Large intestine (tissue), 3 donors: ENCODE measurements at regions not wholly inside any gene's neighbourhood (a gene's known extent, or its start where the extent isn't known, plus 50 kb on each side); places are given as distances from the start of the nearest gene placed in this dataset.

ENCODE experiments used
- DNase-seq, 2 donors: peaks; one replicate each; pipeline versions ENCODE4 v3.0.0 to v3.0.0-alpha.2; 2013
- H3K27ac ChIP-seq: one replicate; pipeline ENCODE4 v1.5.1; 2013; ENCODE audit warnings: low read length
- H3K27me3 ChIP-seq: 2 replicates; pipeline ENCODE4 v1.6.1; 2013; ENCODE audit warnings: low read length; ENCODE audit not compliant: control insufficient read depth, insufficient read depth
- H3K36me3 ChIP-seq: 2 replicates; pipeline ENCODE4 v1.6.1; 2013; ENCODE audit warnings: low read length; ENCODE audit not compliant: control insufficient read depth, insufficient read depth
- H3K4me1 ChIP-seq: one replicate; pipeline ENCODE4 v1.6.1; 2013; ENCODE audit warnings: low read length; ENCODE audit not compliant: control insufficient read depth, insufficient read depth
- H3K4me3 ChIP-seq: one replicate; pipeline ENCODE4 v1.5.1; 2013; ENCODE audit warnings: low read length
- H3K9me3 ChIP-seq: one replicate; pipeline ENCODE4 v1.6.1; 2013; ENCODE audit warnings: mild to moderate bottlenecking, low read depth, low read length, moderate library complexity; ENCODE audit not compliant: control insufficient read depth
- WGBS: methylation state at CpG from one replicate; pipeline ENCODE4 v1.1.5; 2013; ENCODE audit warnings: low lambda C conversion rate; ENCODE audit not compliant: insufficient coverage; 5-methylcytosine and 5-hydroxymethylcytosine counted together

DNA sequence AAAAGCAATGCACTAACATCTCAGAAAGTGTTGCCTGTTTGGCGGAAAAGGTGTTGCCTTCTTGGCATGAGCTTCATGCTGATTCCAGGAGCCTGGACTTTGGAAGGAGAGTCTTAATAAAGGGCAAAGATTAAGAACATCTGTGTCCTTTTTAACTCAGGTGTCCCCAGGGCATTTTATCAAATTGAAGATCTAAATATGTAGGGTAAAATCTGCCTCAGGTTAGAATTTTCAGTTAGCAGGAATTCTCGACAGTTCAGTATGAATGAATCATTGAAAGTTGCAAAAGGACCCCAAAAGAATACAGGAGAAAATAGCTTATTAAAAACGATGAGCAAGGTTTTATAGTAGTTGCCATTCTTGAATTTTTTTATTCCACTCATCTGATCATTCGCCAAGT is 325.2 kb downstream of the SUCLA2 start:
- no peak overlapping the region for H3K27ac ChIP-seq
- DNase-seq, result no peak
- 92% methylated on average over 3 of the region's 4 CpGs for WGBS

GRCh38 chr13:47673009-47673850 is 327.8 kb downstream of the SUCLA2 start:
- DNase-seq, result no peak
- Histone ChIP-seq H3K27me3 (no peaks in the 10 kb centered on the region), H3K27ac (no peak overlapping the region), H3K36me3 (no peaks in the 10 kb centered on the region), H3K9me3 (no peaks in the 10 kb centered on the region), H3K4me3 (no peak overlapping the region), H3K4me1 (no peaks in the 10 kb centered on the region)
- WGBS, result 60% methylated on average over 1 of the region's 5 CpGs

More for the DNA sequence above, 325.2 kb downstream of the SUCLA2 start:
- Histone ChIP-seq H3K4me1 (no peaks in the 10 kb centered on the region), H3K27me3 (no peaks in the 10 kb centered on the region), H3K36me3 (no peaks in the 10 kb centered on the region), H3K4me3 (no peak overlapping the region), H3K9me3 (no peaks in the 10 kb centered on the region)

DNA sequence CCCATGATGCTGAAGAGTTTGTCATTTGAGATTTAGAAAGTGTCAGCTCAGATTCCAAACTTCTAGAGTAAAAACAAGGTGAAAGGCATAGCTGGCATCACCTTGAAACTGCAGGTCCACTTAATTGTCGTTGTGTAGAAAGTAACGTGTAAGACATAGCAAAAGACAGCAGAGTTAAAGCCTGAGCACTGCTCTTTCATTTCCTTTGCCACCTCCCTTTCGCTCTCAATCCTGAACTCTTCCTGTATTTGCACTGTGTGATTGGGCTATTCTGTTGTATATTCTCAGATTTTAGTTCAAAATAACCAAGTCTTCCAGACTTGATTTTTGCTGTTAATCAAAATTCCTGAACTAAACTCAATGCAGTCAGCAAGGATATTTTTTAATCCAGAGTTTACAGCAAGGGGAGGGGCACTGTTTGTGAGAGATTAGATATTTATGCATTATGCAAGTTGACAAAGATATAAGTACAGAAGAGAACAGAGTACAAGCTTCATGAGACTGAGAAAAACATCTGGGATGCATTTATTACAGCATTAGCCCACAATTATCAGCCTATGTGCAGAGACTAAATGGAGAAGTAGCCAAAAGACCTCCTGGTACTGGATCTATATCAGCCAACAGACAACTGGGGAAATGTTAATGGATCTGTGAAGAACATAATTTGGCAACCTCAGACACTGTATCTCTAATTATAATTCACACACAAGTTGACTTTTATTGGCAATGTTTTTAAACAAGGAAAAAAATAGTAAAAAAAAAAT is 328.6 kb downstream of the SUCLA2 start:
- Histone ChIP-seq H3K4me3 (no peak overlapping the region), H3K4me1 (no peaks in the 10 kb centered on the region), H3K27me3 (no peaks in the 10 kb centered on the region), H3K36me3 (no peaks in the 10 kb centered on the region), H3K9me3 (no peaks in the 10 kb centered on the region), H3K27ac (no peak overlapping the region)
- 86% methylated on average over 1 of the region's 3 CpGs for WGBS
- peak; percentile 5 to 21 for DNase-seq

- Histone ChIP-seq H3K4me3 (no peak overlapping the region), H3K4me1 (no peaks in the 10 kb centered on the region), H3K27me3 (no peaks in the 10 kb centered on the region), H3K36me3 (no peaks in the 10 kb centered on the region), H3K27ac (no peak overlapping the region), H3K9me3 (no peaks in the 10 kb centered on the region)
- WGBS, result 88% methylated on average over 1 of the region's 3 CpGs
- DNase-seq, result no peak
Observed at GRCh38 chr13:47671776-47672175, 329.3 kb downstream of the SUCLA2 start.

DNA sequence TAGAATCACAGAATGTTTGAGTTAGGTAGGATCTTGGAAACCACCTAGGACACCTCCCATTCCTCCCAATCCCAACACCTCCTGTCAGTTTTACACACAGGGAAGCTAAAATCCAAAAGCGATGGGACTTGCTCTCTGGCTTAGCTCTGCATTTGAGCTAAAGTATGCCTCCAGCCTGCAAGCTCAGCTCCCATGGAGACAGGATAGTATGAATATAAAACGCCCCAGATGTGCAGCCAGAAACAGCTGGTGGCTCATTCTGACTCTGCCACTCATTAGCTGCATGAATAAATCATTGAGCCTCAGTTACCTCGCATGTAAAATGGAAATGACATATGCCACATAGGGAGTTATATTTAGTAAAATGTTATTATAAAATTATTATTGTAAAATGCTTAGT is 336.0 kb downstream of the SUCLA2 start:
- no peak overlapping the region for H3K4me3 ChIP-seq
- no peaks in the 10 kb centered on the region for H3K9me3 ChIP-seq
- no peaks in the 10 kb centered on the region for H3K4me1 ChIP-seq
- H3K27ac ChIP-seq, result no peak overlapping the region
- WGBS, result no CpG with 5 or more reads among the region's 3 CpGs
- DNase-seq, result no peak
- no peaks in the 10 kb centered on the region for H3K27me3 ChIP-seq
- no peaks in the 10 kb centered on the region for H3K36me3 ChIP-seq

DNA sequence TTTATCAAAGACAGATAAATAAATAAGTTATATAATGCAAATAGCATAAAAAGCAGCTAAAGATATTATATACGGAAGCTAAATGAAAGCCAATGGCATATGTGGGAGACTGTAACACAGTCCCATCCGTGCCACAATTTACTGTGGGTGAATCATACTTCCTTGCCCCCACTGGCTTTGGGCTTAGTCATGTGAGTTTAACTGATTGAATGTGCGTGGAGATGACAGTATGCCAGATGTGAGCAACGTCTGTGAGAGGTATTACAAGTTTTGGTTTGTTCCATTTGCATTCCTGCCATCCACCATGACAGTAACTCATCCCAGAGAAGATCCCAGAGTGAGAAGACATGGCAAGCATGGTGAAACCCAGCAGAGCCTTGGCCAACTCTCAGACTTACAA is 340.0 kb downstream of the SUCLA2 start:
- no peak overlapping the region for H3K27ac ChIP-seq
- H3K4me3 ChIP-seq, result no peak overlapping the region
- no peaks in the 10 kb centered on the region for H3K36me3 ChIP-seq
- H3K9me3 ChIP-seq, result no peaks in the 10 kb centered on the region
- WGBS, result 100% methylated on average over 1 of the region's 4 CpGs
- DNase-seq, result no peak
- no peaks in the 10 kb centered on the region for H3K27me3 ChIP-seq
- H3K4me1 ChIP-seq, result no peaks in the 10 kb centered on the region

DNA sequence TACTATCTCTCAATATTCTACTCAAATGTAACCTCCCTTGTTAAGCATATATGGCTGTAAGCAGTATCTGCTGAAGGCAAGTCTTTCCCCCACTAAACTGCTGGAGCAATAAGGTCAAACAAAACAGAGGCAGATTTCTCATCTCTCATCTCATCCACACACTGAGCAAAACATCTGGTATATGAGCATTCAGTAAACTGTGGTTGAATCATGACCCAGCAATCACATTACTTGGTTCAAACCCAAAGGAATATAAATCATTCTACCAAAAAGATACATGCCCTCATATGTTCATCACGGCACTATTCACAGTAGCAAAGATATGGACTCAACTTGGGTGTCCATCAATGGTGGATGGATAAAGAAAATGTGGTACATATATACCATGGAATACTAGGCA is 344.4 kb downstream of the SUCLA2 start:
- Histone ChIP-seq H3K9me3 (no peaks in the 10 kb centered on the region), H3K27me3 (no peaks in the 10 kb centered on the region), H3K4me1 (no peaks in the 10 kb centered on the region), H3K4me3 (no peak overlapping the region), H3K27ac (no peak overlapping the region), H3K36me3 (no peaks in the 10 kb centered on the region)
- no CpG with 5 or more reads among the region's 1 CpG for WGBS
- no peak for DNase-seq

GRCh38 chr13:47650209-47650608 is 350.9 kb downstream of the SUCLA2 start:
- Histone ChIP-seq H3K4me3 (no peak overlapping the region), H3K9me3 (no peaks in the 10 kb centered on the region), H3K4me1 (no peaks in the 10 kb centered on the region), H3K36me3 (no peaks in the 10 kb centered on the region), H3K27me3 (no peaks in the 10 kb centered on the region), H3K27ac (no peak overlapping the region)
- DNase-seq, result no peak

GRCh38 chr13:47647001-47647400 is 354.1 kb downstream of the SUCLA2 start:
- Histone ChIP-seq H3K9me3 (no peaks in the 10 kb centered on the region), H3K4me1 (no peaks in the 10 kb centered on the region), H3K27me3 (no peaks in the 10 kb centered on the region), H3K4me3 (no peak overlapping the region), H3K36me3 (no peaks in the 10 kb centered on the region), H3K27ac (no peak overlapping the region)
- DNase-seq, result no peak

GRCh38 chr13:47646298-47646697 is 354.8 kb downstream of the SUCLA2 start:
- WGBS, result no CpG with 5 or more reads among the region's 1 CpG
- Histone ChIP-seq H3K27ac (no peak overlapping the region), H3K9me3 (no peaks in the 10 kb centered on the region), H3K4me3 (no peak overlapping the region), H3K4me1 (no peaks in the 10 kb centered on the region), H3K27me3 (no peaks in the 10 kb centered on the region), H3K36me3 (no peaks in the 10 kb centered on the region)
- DNase-seq, result no peak
